BJ (cell line): ENCODE measurements at regions not wholly inside any gene's neighbourhood (a gene's known extent, or its start where the extent isn't known, plus 50 kb on each side); places are given as distances from the start of the nearest gene placed in this dataset. TPM values are rescaled to one million over a fixed set of nuclear protein-coding genes. Genes with fewer than 3 reads are reported as not detected.

Experiments used
- CTCF ChIA-PET: fragments of 350-600 bp; formaldehyde crosslinking; extraction: SDS; loops from one replicate; lab custom pipeline; 2021; ENCODE audit warnings: antibody characterized with exemption, inconsistent platforms; lab: Yijun Ruan, JAX
- POLR2A ChIA-PET: fragments of 300-600 bp; sonication (Branson Sonifier 250); formaldehyde crosslinking; extraction: SDS; loops from one replicate; lab custom pipeline; 2021; ENCODE audit warnings: antibody characterized with exemption; lab: Charles Lee
- DNase-seq: peaks from one replicate; pipeline ENCODE4 v3.0.0-alpha.2; 2011; ENCODE audit warnings: low read depth
- H3K27me3 ChIP-seq: 2 replicates; pipeline ENCODE4 v1.6.0; 2011; ENCODE audit warnings: low read length; ENCODE audit not compliant: control insufficient read depth, insufficient read depth
- H3K36me3 ChIP-seq: 2 replicates; pipeline ENCODE4 v1.5.1; 2011; ENCODE audit warnings: low read length; ENCODE audit not compliant: control insufficient read depth, insufficient read depth
- H3K4me3 ChIP-seq: 2 replicates; pipeline ENCODE4 v1.5.1; 2011; ENCODE audit warnings: low read depth, mild to moderate bottlenecking, control low read depth, low read length
- CTCF ChIP-seq: IDR thresholded peaks from 2 replicates; pipeline ENCODE4 v1.5.1; 2011; ENCODE audit warnings: low read depth, mild to moderate bottlenecking, control low read depth, inconsistent platforms, low read length, moderate library complexity; ENCODE audit not compliant: insufficient read depth
- small RNA-seq: library from RNA; depleted of rRNA; stranded (forward); fragments of <200 nt; gene quantifications from one replicate; pipeline ENCODE3, GENCODE V24; 2012; ENCODE audit warnings: low replicate concordance, low read depth; ENCODE audit not compliant: insufficient read length

GRCh38 chr1:118246646-118247045 is 61.6 kb upstream of the SPAG17 start:
- Histone ChIP-seq H3K36me3 (no peaks in the 10 kb centered on the region), H3K27me3 (no peaks in the 10 kb centered on the region), H3K4me3 (no peak overlapping the region)
- no peak for DNase-seq
- CTCF ChIA-PET, result interaction anchor here (0.7 kb wide), 1 partner anchor 86 kb away, joined by 3 read pairs; no protein-coding TSS in a partner anchor
- POLR2A ChIA-PET, result no interaction called here
- no peak for TF ChIP-seq CTCF

DNA sequence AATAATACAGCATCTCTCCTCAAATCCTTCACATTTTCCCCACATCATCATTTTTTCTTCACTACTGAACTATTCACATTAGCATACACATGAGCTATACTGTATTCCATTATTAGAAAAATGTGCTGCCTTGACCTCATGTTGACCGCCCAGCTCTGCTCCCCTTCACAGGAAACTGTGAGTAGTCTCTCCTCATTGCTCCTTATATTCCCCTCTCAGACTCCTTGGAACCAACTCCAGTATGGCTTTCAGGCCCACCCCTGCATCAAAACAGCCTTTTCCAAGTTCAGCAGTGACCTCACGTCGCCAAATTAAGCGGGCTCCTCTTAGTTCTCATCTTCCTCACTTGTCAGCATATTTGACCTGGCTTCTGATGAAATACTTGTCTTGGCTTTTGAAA is 59.2 kb upstream of the SPAG17 start:
- DNase-seq, result no peak
- POLR2A ChIA-PET, result no interaction called here
- no peak for TF ChIP-seq CTCF
- H3K27me3 ChIP-seq, result no peaks in the 10 kb centered on the region
- no peak overlapping the region for H3K4me3 ChIP-seq
- no peaks in the 10 kb centered on the region for H3K36me3 ChIP-seq
- CTCF ChIA-PET, result no interaction called here

- ChIA-PET POLR2A (no interaction called here), CTCF (no interaction called here)
These were observed 58.2 kb upstream of the SPAG17 start for GRCh38 chr1:118243269-118243668.

More at GRCh38 chr1:118243269-118243668, 58.2 kb upstream of the SPAG17 start:
- Histone ChIP-seq H3K4me3 (no peak overlapping the region), H3K27me3 (no peaks in the 10 kb centered on the region), H3K36me3 (no peaks in the 10 kb centered on the region)
- TF ChIP-seq CTCF, result no peak
- DNase-seq, result no peak

Small RNA genes in the stretch of these regions (small RNA-seq; reads per million reads assigned to genes)
- gene RNA5SP56, result not detected
